WTC11 (cell line): ENCODE measurements at regions not wholly inside any gene's neighbourhood (a gene's known extent, or its start where the extent isn't known, plus 50 kb on each side); places are given as distances from the start of the nearest gene placed in this dataset.

Experiments used
- FOXJ3 ChIP-seq: sonication (generic); formaldehyde crosslinking; IDR thresholded peaks from 2 replicates; pipeline ENCODE4 v1.9.0; 2021; ENCODE audit warnings: missing genetic modification reagents, mild to moderate bottlenecking, borderline replicate concordance
- ZNF121 ChIP-seq: sonication (generic); formaldehyde crosslinking; IDR thresholded peaks from 2 replicates; pipeline ENCODE4 v1.8.0; 2023; ENCODE audit warnings: missing genetic modification reagents
- ZNF671 ChIP-seq: fragments of 250-450 bp; sonication (Bioruptor Pico); IDR thresholded peaks from 2 replicates; pipeline ENCODE4 v1.8.0; 2021; ENCODE audit warnings: mild to moderate bottlenecking
- TF ChIP-seq, protein P1 (sequence below): fragments of 200-600 bp; IDR thresholded peaks from 2 replicates; pipeline ENCODE4 v1.8.0; 2022; ENCODE audit warnings: antibody characterized with exemption

DNA sequence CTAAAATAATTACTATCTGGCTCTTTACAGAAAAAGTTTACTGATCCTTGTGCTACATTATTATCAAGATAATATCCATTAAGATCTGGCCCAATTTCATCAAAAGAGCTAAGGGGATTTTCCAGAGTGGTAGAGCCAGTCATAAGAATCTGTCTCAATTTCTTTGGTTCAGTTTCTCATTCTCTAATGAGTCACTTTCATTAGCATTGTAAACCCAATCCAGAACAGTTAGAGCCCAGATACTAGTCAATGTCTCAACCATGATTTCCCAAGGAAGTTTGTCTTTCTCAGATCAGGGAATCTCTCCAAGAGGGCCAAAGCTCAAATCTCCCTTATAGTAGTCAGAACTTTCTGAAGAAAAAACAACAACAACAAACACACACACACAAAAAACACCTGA lies 131.1 kb upstream of the PPP2R3A start:
- TF ChIP-seq, protein P1, sequence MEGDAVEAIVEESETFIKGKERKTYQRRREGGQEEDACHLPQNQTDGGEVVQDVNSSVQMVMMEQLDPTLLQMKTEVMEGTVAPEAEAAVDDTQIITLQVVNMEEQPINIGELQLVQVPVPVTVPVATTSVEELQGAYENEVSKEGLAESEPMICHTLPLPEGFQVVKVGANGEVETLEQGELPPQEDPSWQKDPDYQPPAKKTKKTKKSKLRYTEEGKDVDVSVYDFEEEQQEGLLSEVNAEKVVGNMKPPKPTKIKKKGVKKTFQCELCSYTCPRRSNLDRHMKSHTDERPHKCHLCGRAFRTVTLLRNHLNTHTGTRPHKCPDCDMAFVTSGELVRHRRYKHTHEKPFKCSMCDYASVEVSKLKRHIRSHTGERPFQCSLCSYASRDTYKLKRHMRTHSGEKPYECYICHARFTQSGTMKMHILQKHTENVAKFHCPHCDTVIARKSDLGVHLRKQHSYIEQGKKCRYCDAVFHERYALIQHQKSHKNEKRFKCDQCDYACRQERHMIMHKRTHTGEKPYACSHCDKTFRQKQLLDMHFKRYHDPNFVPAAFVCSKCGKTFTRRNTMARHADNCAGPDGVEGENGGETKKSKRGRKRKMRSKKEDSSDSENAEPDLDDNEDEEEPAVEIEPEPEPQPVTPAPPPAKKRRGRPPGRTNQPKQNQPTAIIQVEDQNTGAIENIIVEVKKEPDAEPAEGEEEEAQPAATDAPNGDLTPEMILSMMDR = no peak
- TF ChIP-seq ZNF121 (CRISPR knock-in tag) = no peak
- TF ChIP-seq ZNF671 (CRISPR knock-in tag) = no peak
- no peak for TF ChIP-seq FOXJ3 (CRISPR knock-in tag)
